HEK293 (cell line): ENCODE measurements at regions not wholly inside any gene's neighbourhood (a gene's known extent, or its start where the extent isn't known, plus 50 kb on each side); places are given as distances from the start of the nearest gene placed in this dataset.
"Not testable (repeated sequence)": the region's sequence is repeated elsewhere in the genome, so short reads cannot be mapped to it uniquely, and the experiment has no call there.

Experiments used
- CTCF ChIA-PET: fragments of 350-600 bp; formaldehyde crosslinking; extraction: SDS; loops from one replicate; lab custom pipeline; 2021; ENCODE audit warnings: antibody characterized with exemption; lab: Yijun Ruan, JAX
- POLR2A ChIA-PET: fragments of 300-600 bp; formaldehyde crosslinking; extraction: SDS; loops from one replicate; lab custom pipeline; 2020; ENCODE audit warnings: antibody characterized with exemption, inconsistent platforms; lab: Yijun Ruan, JAX
- H3K27ac ChIP-seq: fragments of 200-500 bp; sonication (Bioruptor generic); 2 replicates; pipeline ENCODE4 v1.5.1; 2014; ENCODE audit warnings: low read depth, low read length, control low read depth, inconsistent platforms; ENCODE audit errors: extremely low read depth
- H3K36me3 ChIP-seq, 2 experiments: fragments of 200-500 bp in 1 of 2; sonication (Bioruptor generic) in 1 of 2; 1 replicate in 1 of 2; 2 replicates in 1 of 2; pipeline ENCODE4 v1.5.1; 2014 to 2017; ENCODE audit warnings: inconsistent platforms in 2 of 2, low read length in 2 of 2; ENCODE audit not compliant: control insufficient read depth in 2 of 2, insufficient read depth in 1 of 2
- H3K4me1 ChIP-seq: fragments of 200-500 bp; sonication (Bioruptor generic); 2 replicates; pipeline ENCODE4 v1.5.1; 2014; ENCODE audit warnings: mild to moderate bottlenecking, low read length, inconsistent platforms; ENCODE audit not compliant: control insufficient read depth, insufficient read depth
- H3K4me3 ChIP-seq: 2 replicates; pipeline ENCODE4 v1.5.1; 2011; ENCODE audit warnings: low read depth, mild to moderate bottlenecking, control low read depth, low read length, moderate library complexity
- H3K9me3 ChIP-seq: fragments of 200-500 bp; sonication (Bioruptor generic); 2 replicates; pipeline ENCODE4 v1.5.1; 2014; ENCODE audit warnings: low read depth, low read length, inconsistent platforms; ENCODE audit not compliant: control insufficient read depth, insufficient read depth
- ATF2 ChIP-seq: fragments of 450-650 bp; formaldehyde crosslinking; IDR thresholded peaks from 2 replicates; pipeline ENCODE4 v1.5.1; 2016; ENCODE audit warnings: missing biosample characterization, missing genetic modification characterization, low read depth
- FEZF1 ChIP-seq: fragments of 450-650 bp; formaldehyde crosslinking; IDR thresholded peaks from 2 replicates; pipeline ENCODE4 v1.5.1; 2016; ENCODE audit warnings: missing biosample characterization, missing genetic modification characterization
- KLF10 ChIP-seq: fragments of 450-650 bp; IDR thresholded peaks from 2 replicates; pipeline ENCODE4 v1.5.1; 2018; ENCODE audit warnings: missing biosample characterization, mild to moderate bottlenecking, missing genetic modification characterization
- SP3 ChIP-seq: fragments of 450-650 bp; formaldehyde crosslinking; IDR thresholded peaks from 2 replicates; pipeline ENCODE4 v1.5.1; 2016; ENCODE audit warnings: missing biosample characterization, missing genetic modification characterization
- ZBTB21 ChIP-seq: fragments of 450-650 bp; formaldehyde crosslinking; IDR thresholded peaks from 2 replicates; pipeline ENCODE4 v1.5.1; 2017; ENCODE audit warnings: missing biosample characterization, missing genetic modification characterization
- ZBTB48 ChIP-seq: fragments of 450-650 bp; formaldehyde crosslinking; IDR thresholded peaks from 2 replicates; pipeline ENCODE4 v1.5.1; 2016; ENCODE audit warnings: missing biosample characterization, missing genetic modification characterization
- ZNF114 ChIP-seq: fragments of 450-650 bp; formaldehyde crosslinking; IDR thresholded peaks from 2 replicates; pipeline ENCODE4 v1.5.0; 2017; ENCODE audit warnings: missing biosample characterization, missing genetic modification characterization
- ZNF16 ChIP-seq: fragments of 450-650 bp; formaldehyde crosslinking; IDR thresholded peaks from 2 replicates; pipeline ENCODE4 v1.5.1; 2016; ENCODE audit warnings: low read depth, missing biosample characterization, missing genetic modification characterization
- ZNF24 ChIP-seq: fragments of 450-650 bp; formaldehyde crosslinking; IDR thresholded peaks from 2 replicates; pipeline ENCODE4 v1.5.1; 2016; ENCODE audit warnings: missing biosample characterization, missing genetic modification characterization
- ZNF280D ChIP-seq: fragments of 450-650 bp; formaldehyde crosslinking; IDR thresholded peaks from 2 replicates; pipeline ENCODE4 v1.5.1; 2016; ENCODE audit warnings: missing biosample characterization, missing genetic modification characterization
- ZNF394 ChIP-seq: fragments of 450-650 bp; formaldehyde crosslinking; IDR thresholded peaks from 2 replicates; pipeline ENCODE4 v1.5.1; 2016; ENCODE audit warnings: missing biosample characterization, missing genetic modification characterization, mild to moderate bottlenecking, moderate library complexity, borderline replicate concordance
- ZNF433 ChIP-seq: fragments of 450-650 bp; formaldehyde crosslinking; IDR thresholded peaks from 2 replicates; pipeline ENCODE4 v1.5.1; 2016; ENCODE audit warnings: missing biosample characterization, missing genetic modification characterization, low read depth
- ZNF473 ChIP-seq: fragments of 450-650 bp; formaldehyde crosslinking; IDR thresholded peaks from 2 replicates; pipeline ENCODE4 v1.5.1; 2017; ENCODE audit warnings: missing biosample characterization, missing genetic modification characterization
- ZNF580 ChIP-seq: fragments of 450-650 bp; formaldehyde crosslinking; IDR thresholded peaks from 2 replicates; pipeline ENCODE4 v1.5.1; 2016; ENCODE audit warnings: missing biosample characterization, missing genetic modification characterization
- ZNF670 ChIP-seq: fragments of 450-650 bp; formaldehyde crosslinking; IDR thresholded peaks from 2 replicates; pipeline ENCODE4 v1.5.1; 2016; ENCODE audit warnings: missing biosample characterization, missing genetic modification characterization, low read depth
- ZNF768 ChIP-seq: fragments of 450-650 bp; formaldehyde crosslinking; IDR thresholded peaks from 2 replicates; pipeline ENCODE4 v1.5.1; 2018; ENCODE audit warnings: missing biosample characterization, mild to moderate bottlenecking, missing genetic modification characterization
- ZNF777 ChIP-seq: fragments of 450-650 bp; formaldehyde crosslinking; IDR thresholded peaks from 2 replicates; pipeline ENCODE4 v1.5.1; 2017; ENCODE audit warnings: missing biosample characterization, missing genetic modification characterization, borderline replicate concordance

GRCh38 chr16:86077243-86077940 lies 178.4 kb downstream of the IRF8 start:
- POLR2A ChIA-PET: no interaction called here
- CTCF ChIA-PET: interaction anchor here (0.8 to 1.1 kb wide), 2 partner anchors 29 to 440 kb away, joined by 3 read pairs; no protein-coding TSS in a partner anchor

GRCh38 chr16:86078121-86078600 lies 179.2 kb downstream of the IRF8 start:
- ChIA-PET POLR2A (no interaction called here), CTCF (no interaction called here)
- TF ChIP-seq ZNF473 (tag by site-specific recombination): no peak
- TF ChIP-seq SP3 (tag by site-specific recombination): no peak
- TF ChIP-seq ZNF16 (tag by site-specific recombination): no peak
- no peak for TF ChIP-seq ZNF114 (tag by site-specific recombination)
- no peak for TF ChIP-seq FEZF1 (tag by site-specific recombination)
- TF ChIP-seq ZBTB21 (tag by site-specific recombination): no peak
- TF ChIP-seq ZNF433: no peak
- Histone ChIP-seq H3K9me3 (no peaks in the 10 kb centered on the region), H3K36me3 (no peaks in the 10 kb centered on the region), H3K4me1 (no peaks in the 10 kb centered on the region), H3K4me3 (no peak overlapping the region), H3K27ac (no peak overlapping the region)

More at GRCh38 chr16:86077243-86077940, 178.4 kb downstream of the IRF8 start:
- H3K4me1 ChIP-seq: no peaks in the 10 kb centered on the region
- TF ChIP-seq ZNF24 (tag by site-specific recombination) (no peak), ATF2 (tag by site-specific recombination) (no peak), ZNF580 (tag by site-specific recombination) (no peak), ZNF768 (tag by site-specific recombination) (peak; percentile 82)
- no peaks in the 10 kb centered on the region for H3K9me3 ChIP-seq
- H3K4me3 ChIP-seq: no peak overlapping the region
- no peaks in the 10 kb centered on the region for H3K36me3 ChIP-seq
- H3K27ac ChIP-seq: no peak overlapping the region

- H3K4me3 ChIP-seq, H3K4me1 ChIP-seq, H3K9me3 ChIP-seq, POLR2A ChIA-PET, H3K36me3 ChIP-seq, CTCF ChIA-PET, H3K27ac ChIP-seq: not testable (repeated sequence)
These were observed 179.7 kb downstream of the IRF8 start for GRCh38 chr16:86078711-86079110.

- no peaks in the 10 kb centered on the region for H3K9me3 ChIP-seq
- no peaks in the 10 kb centered on the region for H3K4me1 ChIP-seq
- H3K27ac ChIP-seq: no peak overlapping the region
- POLR2A ChIA-PET: no interaction called here
- H3K36me3 ChIP-seq: no peaks in the 10 kb centered on the region
- TF ChIP-seq ZNF433 (no peak), ZBTB48 (no peak), KLF10 (tag by site-specific recombination) (no peak), ZNF670 (tag by site-specific recombination) (no peak), ZNF280D (tag by site-specific recombination) (no peak), ZNF777 (tag by site-specific recombination) (no peak), ZNF24 (tag by site-specific recombination) (no peak), ZNF394 (tag by site-specific recombination) (no peak)
- TF ChIP-seq, all 188 proteins: peak for 0
- CTCF ChIA-PET: interaction anchor here (0.6 to 0.7 kb wide), 2 partner anchors 258 to 260 kb away, joined by 3 to 4 read pairs; no protein-coding TSS in a partner anchor
- H3K4me3 ChIP-seq: no peak overlapping the region
These were observed 180.4 kb downstream of the IRF8 start for GRCh38 chr16:86079255-86079885.
